CD4-positive, alpha-beta memory T cell (primary cell): ENCODE measurements at regions not wholly inside any gene's neighbourhood (a gene's known extent, or its start where the extent isn't known, plus 50 kb on each side); places are given as distances from the start of the nearest gene placed in this dataset.
A peak's percentile ranks its signal among the peaks of the same experiment; 100 is the strongest.

Experiments
- CTCF ChIA-PET: fragments of 350-600 bp; sonication (Branson Sonifier 250); formaldehyde crosslinking; loops from one replicate; lab custom pipeline; 2021; ENCODE audit warnings: inconsistent platforms; ENCODE audit not compliant: partially characterized antibody; lab: Charles Lee
- POLR2A ChIA-PET: fragments of 350-600 bp; sonication (Branson Sonifier 250); formaldehyde crosslinking; loops from one replicate; lab custom pipeline; 2021; ENCODE audit not compliant: partially characterized antibody; lab: Charles Lee
- DNase-seq, 5 donors: peaks; one replicate each; pipeline versions ENCODE4 v3.0.0 to v3.0.0-alpha.2; 2020 to 2022; ENCODE audit warnings: mixed read lengths in 1 of 5
- H3K27ac ChIP-seq: one replicate; pipeline ENCODE4 v1.7.0; 2013; ENCODE audit warnings: low read depth, low read length
- H3K27me3 ChIP-seq: 2 replicates; pipeline ENCODE4 v1.7.0; 2013; ENCODE audit warnings: mild to moderate bottlenecking, low read length, moderate library complexity; ENCODE audit not compliant: insufficient read depth
- H3K36me3 ChIP-seq: 2 replicates; pipeline ENCODE4 v1.7.0; 2013; ENCODE audit warnings: mild to moderate bottlenecking, low read length, moderate library complexity; ENCODE audit not compliant: insufficient read depth
- H3K4me1 ChIP-seq: 2 replicates; pipeline ENCODE4 v1.7.0; 2013; ENCODE audit warnings: mild to moderate bottlenecking, low read length, moderate library complexity; ENCODE audit not compliant: insufficient read depth
- H3K4me3 ChIP-seq, 2 donors: one replicate each; pipeline ENCODE4 v1.7.0; 2013; ENCODE audit warnings: low read length in 2 of 2, mild to moderate bottlenecking in 1 of 2
- H3K9me3 ChIP-seq, 2 donors: one replicate each; pipeline ENCODE4 v1.7.0; 2013; ENCODE audit warnings: low read length in 2 of 2, control low read depth in 1 of 2; ENCODE audit not compliant: control insufficient read depth in 1 of 2
- H3K27ac Mint-ChIP-seq, 7 donors: one replicate each; pipeline ENCODE4 v1.8.0; 2020 to 2021; ENCODE audit warnings: mixed read lengths in 7 of 7, mild to moderate bottlenecking in 6 of 7, inconsistent platforms in 3 of 7, moderate library complexity in 3 of 7
- H3K27me3 Mint-ChIP-seq, 2 donors: one replicate each; pipeline ENCODE4 v1.8.0; 2020 to 2021; ENCODE audit warnings: mixed read lengths in 2 of 2
- H3K36me3 Mint-ChIP-seq, 2 donors: one replicate each; pipeline ENCODE4 v1.8.0; 2020 to 2021; ENCODE audit warnings: mixed read lengths in 2 of 2, inconsistent platforms in 1 of 2, mild to moderate bottlenecking in 1 of 2
- H3K4me1 Mint-ChIP-seq, 4 donors: one replicate each; pipeline ENCODE4 v1.8.0; 2020 to 2021; ENCODE audit warnings: mixed read lengths in 4 of 4, mild to moderate bottlenecking in 1 of 4
- H3K4me3 Mint-ChIP-seq, 8 donors: one replicate each; pipeline ENCODE4 v1.8.0; 2020 to 2021; ENCODE audit warnings: mixed read lengths in 8 of 8, mild to moderate bottlenecking in 7 of 8, moderate library complexity in 6 of 8, inconsistent platforms in 3 of 8
- H3K9me3 Mint-ChIP-seq, 8 donors: one replicate each; pipeline ENCODE4 v1.8.0; 2020 to 2021; ENCODE audit warnings: mixed read lengths in 8 of 8, mild to moderate bottlenecking in 5 of 8, inconsistent platforms in 3 of 8, moderate library complexity in 1 of 8
- intact Hi-C: fragments of 100-400 bp; cut with micrococcal nuclease; formaldehyde crosslinking; loops from one replicate; pipeline ENCODE4 v1.15.1; 2023

DNA sequence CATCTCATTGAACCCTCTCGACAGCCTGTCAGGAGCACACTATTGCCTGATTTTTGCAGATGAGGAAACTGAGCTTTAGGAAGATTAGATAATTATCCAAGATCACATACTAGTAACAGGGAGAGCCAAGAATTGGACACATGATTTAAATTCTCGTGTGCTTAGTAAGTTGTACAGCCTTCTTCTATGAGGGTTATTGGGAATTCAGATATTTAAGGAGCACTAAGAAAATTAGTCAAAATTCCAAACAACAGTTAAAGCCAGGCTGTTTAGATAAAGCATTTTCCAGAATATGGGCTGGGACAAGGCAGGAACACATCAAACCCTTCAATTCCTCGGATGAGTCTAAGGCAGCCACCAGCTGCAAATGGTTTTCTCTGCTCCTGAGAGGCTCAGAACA lies 148.8 kb downstream of the TMEM30B start:
- H3K27me3 Mint-ChIP-seq = peaks cover 5 to 29% of the 10 kb centered on the region in 2 donors

DNA sequence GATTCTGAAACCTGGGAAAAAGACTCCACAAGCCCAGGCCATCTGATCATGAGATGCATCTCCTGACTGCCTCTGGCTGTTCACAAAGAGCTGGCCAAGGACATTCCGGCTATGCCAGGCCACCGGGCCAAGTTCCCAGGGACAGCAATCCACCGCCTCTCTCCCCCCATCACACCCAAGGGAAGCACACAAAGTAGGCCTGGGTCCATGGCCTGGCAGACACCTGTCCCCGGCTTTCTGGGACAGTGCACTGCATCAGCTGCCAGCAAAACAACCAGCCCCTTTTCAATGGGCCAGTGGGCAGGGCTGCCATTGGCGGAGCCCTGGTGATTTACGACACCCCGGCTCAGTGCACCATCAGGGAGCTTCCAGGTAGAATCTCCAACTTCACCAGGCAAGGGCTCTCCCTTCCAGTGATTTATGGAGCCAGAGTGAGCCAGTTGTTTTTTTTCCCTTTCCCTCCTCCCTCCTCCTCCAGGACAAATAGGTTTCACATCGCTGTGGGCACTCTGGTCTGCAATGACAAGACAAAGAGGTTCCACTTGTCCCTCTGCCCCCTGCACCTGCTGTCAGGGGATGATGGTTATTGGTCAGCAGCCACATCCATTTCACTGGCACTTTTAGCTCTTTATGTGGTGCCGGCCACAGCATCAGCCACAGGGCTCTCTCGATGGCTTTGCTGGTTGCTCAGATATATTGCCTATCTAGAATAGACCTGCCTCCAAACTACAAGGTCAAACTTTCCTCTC lies 149.6 kb downstream of the SLC38A6 start:
- Histone ChIP-seq H3K27ac (no peak overlapping the region), H3K27me3 (no peaks in the 10 kb centered on the region), H3K9me3 (no peaks in the 10 kb centered on the region), H3K4me3 (no peak overlapping the region), H3K4me1 (no peaks in the 10 kb centered on the region), H3K36me3 (no peaks in the 10 kb centered on the region)
- Mint-ChIP-seq H3K36me3 (no peaks in the 10 kb centered on the region), H3K27me3 (peaks cover 7 to 26% of the 10 kb centered on the region in 2 donors), H3K4me3 (no peak overlapping the region), H3K4me1 (no peaks in the 10 kb centered on the region), H3K9me3 (peaks cover 0 to 2% (median 0%) of the 10 kb centered on the region in 8 donors), H3K27ac (no peak overlapping the region)
- intact Hi-C loops = no loop called here
- ChIA-PET CTCF (no interaction called here), POLR2A (no interaction called here)
- DNase-seq = no peak

More for the DNA sequence above, 148.8 kb downstream of the TMEM30B start:
- ChIA-PET CTCF (no interaction called here), POLR2A (no interaction called here)
- Histone ChIP-seq H3K4me1 (no peaks in the 10 kb centered on the region), H3K27ac (no peak overlapping the region), H3K27me3 (no peaks in the 10 kb centered on the region), H3K4me3 (no peak overlapping the region), H3K9me3 (no peaks in the 10 kb centered on the region), H3K36me3 (no peaks in the 10 kb centered on the region)
- intact Hi-C loops = no loop called here
- peaks cover 0 to 9% (median 3%) of the 10 kb centered on the region in 8 donors for H3K9me3 Mint-ChIP-seq
- H3K4me1 Mint-ChIP-seq = no peaks in the 10 kb centered on the region
- H3K36me3 Mint-ChIP-seq = no peaks in the 10 kb centered on the region
- no peak for DNase-seq
- H3K4me3 Mint-ChIP-seq = no peak overlapping the region
- H3K27ac Mint-ChIP-seq = no peak overlapping the region

DNA sequence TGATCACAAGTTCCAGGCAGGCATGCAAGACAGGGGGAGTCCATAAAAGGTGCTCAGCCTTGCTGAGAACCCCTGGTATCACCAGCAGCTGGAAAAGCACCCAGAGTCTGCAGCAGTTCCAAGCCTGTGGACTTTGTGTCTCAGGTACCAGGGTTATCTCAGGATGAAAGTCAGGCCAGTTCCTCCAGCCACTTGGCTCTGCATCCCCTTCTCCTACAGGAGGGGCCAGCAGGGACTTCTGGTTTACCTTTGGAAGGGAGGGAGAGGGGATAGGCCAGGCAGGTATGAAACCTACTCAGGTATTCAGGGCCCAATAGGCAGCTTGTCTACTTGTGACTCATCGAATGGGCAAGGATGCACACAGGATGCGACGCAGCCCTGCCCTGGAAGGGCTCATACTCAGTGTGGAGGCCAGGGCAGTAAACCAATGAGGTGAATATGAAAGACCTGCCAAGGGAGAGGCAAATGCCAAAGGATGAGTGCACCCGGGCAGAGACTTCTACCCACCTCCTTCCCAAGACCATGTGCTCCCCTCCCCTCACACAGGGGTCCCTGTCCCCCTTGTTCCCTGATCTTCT lies 148.2 kb downstream of the SLC38A6 start:
- peaks cover 7 to 15% of the 10 kb centered on the region in 2 donors for H3K27me3 Mint-ChIP-seq
- no peaks in the 10 kb centered on the region for H3K4me1 Mint-ChIP-seq
- Histone ChIP-seq H3K27me3 (no peaks in the 10 kb centered on the region), H3K4me3 (no peak overlapping the region), H3K27ac (no peak overlapping the region), H3K36me3 (no peaks in the 10 kb centered on the region), H3K4me1 (no peaks in the 10 kb centered on the region), H3K9me3 (no peaks in the 10 kb centered on the region)
- no peak overlapping the region for H3K4me3 Mint-ChIP-seq
- no peaks in the 10 kb centered on the region for H3K36me3 Mint-ChIP-seq
- ChIA-PET CTCF (no interaction called here), POLR2A (no interaction called here)
- no peak overlapping the region for H3K27ac Mint-ChIP-seq
- peaks cover 0 to 2% (median 0%) of the 10 kb centered on the region in 8 donors for H3K9me3 Mint-ChIP-seq
- intact Hi-C loops = no loop called here
- no peak for DNase-seq

GRCh38 chr14:61128382-61129167 lies 147.5 kb downstream of the SLC38A6 start:
- DNase-seq = no peak
- H3K4me3 ChIP-seq = no peak overlapping the region
- CTCF ChIA-PET = no interaction called here

DNA sequence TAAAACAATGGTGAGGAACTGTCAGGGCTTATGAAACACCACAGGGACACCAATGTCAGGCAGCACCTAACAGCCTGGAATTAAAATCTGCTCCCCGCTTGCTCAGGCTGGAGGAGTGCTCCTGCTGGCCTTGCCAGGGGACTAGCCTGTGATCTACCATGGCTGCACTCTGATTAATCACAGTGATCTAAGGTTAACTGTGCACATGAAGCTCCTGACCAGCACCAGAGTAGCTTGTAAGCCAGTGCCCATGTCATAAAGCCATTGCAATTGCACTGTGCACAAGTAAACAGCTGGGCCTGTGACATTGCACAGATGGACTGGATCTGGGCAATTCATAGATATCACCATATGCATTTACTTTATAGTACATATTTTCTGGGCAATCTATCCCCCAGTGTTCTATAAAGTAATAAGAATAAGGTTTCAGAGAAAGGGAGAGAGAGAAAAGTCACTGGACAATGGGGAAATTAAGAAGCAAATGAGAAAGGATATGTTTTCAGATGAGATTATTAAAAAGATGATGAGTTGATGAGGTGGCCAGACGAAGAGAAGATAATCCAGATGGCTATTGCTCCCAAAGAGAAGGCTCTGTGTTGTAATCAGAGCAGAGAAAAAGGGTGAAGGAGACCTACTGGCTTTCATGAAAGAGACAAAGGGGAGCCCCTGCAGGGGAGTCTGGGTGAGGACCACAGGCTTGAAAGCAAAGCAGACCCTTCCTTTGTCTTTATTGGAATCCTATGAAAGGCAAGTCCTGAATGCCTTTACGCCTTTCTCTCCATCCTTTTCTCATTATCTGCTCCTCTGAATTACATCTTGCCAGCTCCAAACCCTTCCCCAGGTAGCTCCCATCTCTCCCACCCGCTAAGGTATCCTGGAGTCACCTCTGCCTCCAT lies 145.8 kb downstream of the SLC38A6 start:
- Histone ChIP-seq H3K27me3 (no peaks in the 10 kb centered on the region), H3K9me3 (no peaks in the 10 kb centered on the region), H3K36me3 (no peaks in the 10 kb centered on the region), H3K27ac (no peak overlapping the region), H3K4me3 (no peak overlapping the region), H3K4me1 (no peaks in the 10 kb centered on the region)
- no peak for DNase-seq
- H3K27ac Mint-ChIP-seq = no peak overlapping the region
- no peak overlapping the region for H3K4me3 Mint-ChIP-seq
- no peaks in the 10 kb centered on the region for H3K4me1 Mint-ChIP-seq
- intact Hi-C loops = no loop called here
- H3K36me3 Mint-ChIP-seq = no peaks in the 10 kb centered on the region
- POLR2A ChIA-PET = no interaction called here
- peaks cover 0 to 2% (median 0%) of the 10 kb centered on the region in 8 donors for H3K9me3 Mint-ChIP-seq
- CTCF ChIA-PET = no interaction called here
- peaks cover 5 to 9% of the 10 kb centered on the region in 2 donors for H3K27me3 Mint-ChIP-seq

More at GRCh38 chr14:61128382-61129167, 147.5 kb downstream of the SLC38A6 start:
- H3K4me1 ChIP-seq = no peaks in the 10 kb centered on the region
- intact Hi-C loops = no loop called here
- H3K4me3 Mint-ChIP-seq = no peak overlapping the region
- H3K27ac Mint-ChIP-seq = peak overlapping the region in 1 of 7 donors; percentile 46
- peaks cover 7 to 12% of the 10 kb centered on the region in 2 donors for H3K27me3 Mint-ChIP-seq
- H3K36me3 Mint-ChIP-seq = no peaks in the 10 kb centered on the region
- no peak overlapping the region for H3K27ac ChIP-seq
- no peaks in the 10 kb centered on the region for H3K27me3 ChIP-seq
- no peaks in the 10 kb centered on the region for H3K9me3 ChIP-seq
- no peaks in the 10 kb centered on the region for H3K4me1 Mint-ChIP-seq
- no peaks in the 10 kb centered on the region for H3K36me3 ChIP-seq
- POLR2A ChIA-PET = no interaction called here
- peaks cover 0 to 2% (median 0%) of the 10 kb centered on the region in 8 donors for H3K9me3 Mint-ChIP-seq

- Mint-ChIP-seq H3K4me3 (no peak overlapping the region), H3K9me3 (peaks cover 0 to 5% (median 0%) of the 10 kb centered on the region in 8 donors), H3K27ac (no peak overlapping the region), H3K4me1 (no peaks in the 10 kb centered on the region), H3K36me3 (no peaks in the 10 kb centered on the region), H3K27me3 (peaks cover 5 to 9% of the 10 kb centered on the region in 2 donors)
- peaks cover 2% of the 10 kb centered on the region for H3K4me1 ChIP-seq
- POLR2A ChIA-PET = no interaction called here
- H3K27me3 ChIP-seq = no peaks in the 10 kb centered on the region
- intact Hi-C loops = no loop called here
- DNase-seq = no peak
- no peaks in the 10 kb centered on the region for H3K36me3 ChIP-seq
- CTCF ChIA-PET = no interaction called here
- H3K27ac ChIP-seq = no peak overlapping the region
- H3K9me3 ChIP-seq = no peaks in the 10 kb centered on the region
- H3K4me3 ChIP-seq = no peak overlapping the region
Measured at GRCh38 chr14:61125867-61126572, 145.0 kb downstream of the SLC38A6 start.
